Activated naive CD4-positive, alpha-beta T cell (primary cell): ENCODE measurements at regions not wholly inside any gene's neighbourhood (a gene's known extent, or its start where the extent isn't known, plus 50 kb on each side); places are given as distances from the start of the nearest gene placed in this dataset.
"Not testable (repeated sequence)": the region's sequence is repeated elsewhere in the genome, so short reads cannot be mapped to it uniquely, and the experiment has no call there.

Experiments
- DNase-seq, 4 experiments: peaks; one replicate each; lab custom pipeline; 2025; lab: John Stamatoyannopoulos, UW

GRCh38 chr12:9543341-9543740 is 64.4 kb downstream of the KLRB1 start:
- DNase-seq: not testable (repeated sequence)

GRCh38 chr12:9542827-9543226 is 64.9 kb downstream of the KLRB1 start:
- DNase-seq: not testable (repeated sequence)

- DNase-seq: not testable (repeated sequence)
Observed at GRCh38 chr12:9515925-9516324, 91.8 kb downstream of the KLRB1 start.

GRCh38 chr12:9512695-9513094 is 95.0 kb downstream of the KLRB1 start:
- DNase-seq: not testable (repeated sequence)

- not testable (repeated sequence) for DNase-seq
Observed at GRCh38 chr12:9510392-9511011, 97.2 kb downstream of the KLRB1 start.

- no peak for DNase-seq
Observed at GRCh38 chr12:9509464-9510161, 98.1 kb downstream of the KLRB1 start.

GRCh38 chr12:9506746-9507145 is 101.0 kb downstream of the KLRB1 start:
- no peak for DNase-seq

- DNase-seq: not testable (repeated sequence)
Observed at GRCh38 chr12:9503384-9503783, 104.3 kb downstream of the KLRB1 start.

- DNase-seq: not testable (repeated sequence)
Observed at GRCh38 chr12:9502845-9503244, 104.9 kb downstream of the KLRB1 start.

GRCh38 chr12:9493325-9493724 is 114.4 kb downstream of the KLRB1 start:
- DNase-seq: not testable (repeated sequence)

GRCh38 chr12:9481289-9481688 is 126.4 kb downstream of the KLRB1 start:
- not testable (repeated sequence) for DNase-seq

- DNase-seq: not testable (repeated sequence)
Observed at GRCh38 chr12:9474197-9474596, 133.5 kb downstream of the KLRB1 start.

GRCh38 chr12:9473638-9474037 is 134.1 kb downstream of the KLRB1 start:
- not testable (repeated sequence) for DNase-seq

GRCh38 chr12:9471501-9471900 is 136.2 kb downstream of the KLRB1 start:
- DNase-seq: not testable (repeated sequence)

- DNase-seq: not testable (repeated sequence)
Observed at GRCh38 chr12:9470367-9470766, 137.3 kb downstream of the KLRB1 start.

- DNase-seq: not testable (repeated sequence)
Observed at GRCh38 chr12:9469956-9470355, 137.8 kb downstream of the KLRB1 start.

- DNase-seq: not testable (repeated sequence)
Observed at GRCh38 chr12:9469463-9469862, 138.3 kb downstream of the KLRB1 start.

- DNase-seq: peak in 1 of 4 experiments; percentile 12
Observed at GRCh38 chr12:9468998-9469397, 138.7 kb downstream of the KLRB1 start.

GRCh38 chr12:9468144-9468543 is 139.6 kb downstream of the KLRB1 start:
- not testable (repeated sequence) for DNase-seq

GRCh38 chr12:9464408-9464807 is 143.3 kb downstream of the KLRB1 start:
- no peak for DNase-seq

- not testable (repeated sequence) for DNase-seq
Observed at GRCh38 chr12:9455516-9455915, 152.2 kb downstream of the KLRB1 start.

- not testable (repeated sequence) for DNase-seq
Observed at GRCh38 chr12:9454021-9454420, 153.7 kb downstream of the KLRB1 start.

GRCh38 chr12:9450127-9450567 is 157.6 kb downstream of the KLRB1 start:
- peak in 1 of 4 experiments; percentile 3 for DNase-seq
